Inferior parietal cortex (tissue), 1 donor: ENCODE measurements at regions not wholly inside any gene's neighbourhood (a gene's known extent, or its start where the extent isn't known, plus 50 kb on each side); places are given as distances from the start of the nearest gene placed in this dataset.
"Not testable (repeated sequence)": the region's sequence is repeated elsewhere in the genome, so short reads cannot be mapped to it uniquely, and the experiment has no call there.

Experiments used
- DNase-seq: peaks from one replicate; pipeline ENCODE4 v3.0.0-alpha.2; 2016; ENCODE audit errors: extremely low spot score

GRCh38 chr11:135011313-135011712, 599.3 kb upstream of the B3GAT1 start:
- not testable (repeated sequence) for DNase-seq

- no peak for DNase-seq
These were observed 597.1 kb upstream of the B3GAT1 start for GRCh38 chr11:135009125-135009524.

GRCh38 chr11:135008412-135008811, 596.4 kb upstream of the B3GAT1 start:
- no peak for DNase-seq

- peak; percentile 71 for DNase-seq
These were observed 596.0 kb upstream of the B3GAT1 start for GRCh38 chr11:135008001-135008405.

- DNase-seq: peak; percentile 66
These were observed 594.8 kb upstream of the B3GAT1 start for GRCh38 chr11:135006800-135007199.

- no peak for DNase-seq
These were observed 592.5 kb upstream of the B3GAT1 start for GRCh38 chr11:135004495-135004894.

GRCh38 chr11:135002236-135002635, 590.2 kb upstream of the B3GAT1 start:
- DNase-seq: no peak

GRCh38 chr11:135001581-135001980, 589.5 kb upstream of the B3GAT1 start:
- DNase-seq: no peak

GRCh38 chr11:135001065-135001464, 589.0 kb upstream of the B3GAT1 start:
- not testable (repeated sequence) for DNase-seq

GRCh38 chr11:134999590-134999989, 587.5 kb upstream of the B3GAT1 start:
- DNase-seq: no peak

- DNase-seq: no peak
These were observed 585.7 kb upstream of the B3GAT1 start for GRCh38 chr11:134997652-134998320.

GRCh38 chr11:134995741-134996140, 583.7 kb upstream of the B3GAT1 start:
- no peak for DNase-seq

GRCh38 chr11:134994431-134994830, 582.4 kb upstream of the B3GAT1 start:
- DNase-seq: no peak

GRCh38 chr11:134993691-134994243, 581.7 kb upstream of the B3GAT1 start:
- DNase-seq: no peak

- DNase-seq: no peak
These were observed 580.9 kb upstream of the B3GAT1 start for GRCh38 chr11:134992981-134993380.

GRCh38 chr11:134988495-134988894, 576.5 kb upstream of the B3GAT1 start:
- DNase-seq: no peak

GRCh38 chr11:134987822-134988221, 575.8 kb upstream of the B3GAT1 start:
- no peak for DNase-seq

- DNase-seq: no peak
These were observed 575.3 kb upstream of the B3GAT1 start for GRCh38 chr11:134987223-134987768.

GRCh38 chr11:134984421-134984820, 572.4 kb upstream of the B3GAT1 start:
- DNase-seq: no peak

- DNase-seq: not testable (repeated sequence)
These were observed 570.4 kb upstream of the B3GAT1 start for GRCh38 chr11:134982432-134982831.

- DNase-seq: no peak
These were observed 569.8 kb upstream of the B3GAT1 start for GRCh38 chr11:134981835-134982234.

GRCh38 chr11:134980819-134981710, 569.0 kb upstream of the B3GAT1 start:
- DNase-seq: no peak
